Stimulated activated CD4-positive, alpha-beta T cell treated with anti-CD3 and anti-CD28 coated beads, Interleukin-1b, Interleukin-23, amount 100 ng/mL, for 24 hours (primary cell): ENCODE measurements at regions not wholly inside any gene's neighbourhood (a gene's known extent, or its start where the extent isn't known, plus 50 kb on each side); places are given as distances from the start of the nearest gene placed in this dataset.

ENCODE experiments used
- DNase-seq, 4 experiments: peaks; one replicate each; pipeline ENCODE4 v3.0.0-alpha.2; 2020; ENCODE audit warnings: low read depth in 4 of 4, low spot score in 1 of 4

DNA sequence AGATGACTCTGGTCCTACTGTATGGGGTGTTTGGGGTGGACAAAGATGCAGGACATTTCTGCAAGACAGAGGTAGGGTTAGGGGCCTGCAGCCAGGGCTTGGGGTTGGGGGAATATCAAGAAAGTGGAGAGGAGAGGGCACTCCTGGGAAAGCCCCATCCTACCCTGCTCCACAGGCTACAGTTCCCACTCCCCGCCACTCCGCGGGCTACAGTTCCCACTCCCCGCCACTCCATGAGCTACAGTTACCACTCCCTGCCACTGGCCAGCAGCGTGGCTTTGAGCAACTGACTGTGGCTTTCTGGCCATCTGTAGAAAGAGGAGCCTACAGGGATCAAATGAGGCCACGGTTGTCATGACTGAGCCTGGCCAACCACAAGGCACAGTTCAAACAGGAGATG is 93.8 kb upstream of the GRIK3 start:
- no peak for DNase-seq

- DNase-seq, result no peak
Observed at GRCh38 chr1:37130221-37130948, 96.1 kb upstream of the GRIK3 start.

GRCh38 chr1:37131281-37131680 is 97.0 kb upstream of the GRIK3 start:
- DNase-seq, result no peak

DNA sequence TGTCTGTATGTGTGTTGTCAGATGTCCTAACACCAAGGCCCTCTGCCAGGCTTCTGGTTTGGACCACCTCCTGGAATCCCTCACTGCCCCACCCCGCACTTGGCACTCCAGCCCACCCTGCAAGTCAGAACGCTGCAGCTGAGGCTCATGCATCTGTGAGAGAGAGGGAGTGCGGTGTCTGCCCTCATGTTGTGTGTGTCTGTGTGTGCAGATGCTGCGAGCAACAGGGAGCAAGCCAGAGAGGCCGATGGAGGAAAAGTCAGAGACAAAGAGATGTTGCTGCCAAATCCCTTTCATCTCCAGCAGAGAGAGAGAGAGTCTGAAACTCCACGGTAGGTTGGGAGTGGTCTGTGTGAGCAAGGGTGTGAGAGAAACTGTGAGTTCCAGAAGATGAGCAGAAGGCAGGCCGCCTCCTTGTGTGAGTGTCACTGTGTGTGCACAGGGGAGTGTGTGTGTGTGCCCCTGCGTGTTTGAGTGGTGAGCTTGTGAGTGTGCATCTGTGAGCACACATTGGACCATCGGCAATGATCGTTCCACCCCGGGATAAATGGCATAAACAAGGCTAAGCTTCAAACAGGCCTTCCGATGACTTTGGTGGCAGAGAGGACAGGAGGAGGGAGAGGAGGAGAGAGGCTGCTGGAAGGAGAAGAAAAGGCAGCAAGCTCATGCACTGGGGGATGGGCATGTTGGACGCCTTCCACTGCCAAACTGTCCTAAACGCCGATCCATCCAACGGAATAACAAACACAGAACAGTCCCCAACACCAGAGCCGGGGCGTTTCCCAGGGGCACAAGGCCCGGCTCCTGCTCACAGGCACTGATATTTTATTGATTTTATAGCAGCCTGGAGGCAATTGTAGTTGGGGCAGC is 99.2 kb upstream of the GRIK3 start:
- no peak for DNase-seq

DNA sequence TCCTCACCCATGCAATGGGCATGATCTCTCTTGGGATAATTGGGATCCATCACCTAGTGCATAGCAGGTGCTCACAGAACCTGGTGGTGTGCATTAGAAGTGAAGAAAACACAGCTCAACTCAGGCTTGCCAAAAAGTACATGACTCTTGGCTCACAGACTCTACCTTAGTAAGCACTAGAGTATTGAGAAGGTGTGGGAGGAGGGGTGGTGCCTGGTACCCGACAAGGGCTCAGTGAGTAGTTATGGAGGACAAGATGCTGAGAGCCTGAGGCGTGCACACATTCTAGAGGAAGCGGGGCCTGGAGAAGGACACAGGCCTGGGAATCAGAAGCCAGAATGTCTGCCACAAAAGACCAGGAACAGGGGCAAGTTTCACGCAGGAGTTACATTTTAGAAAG is 100.3 kb upstream of the GRIK3 start:
- no peak for DNase-seq

DNA sequence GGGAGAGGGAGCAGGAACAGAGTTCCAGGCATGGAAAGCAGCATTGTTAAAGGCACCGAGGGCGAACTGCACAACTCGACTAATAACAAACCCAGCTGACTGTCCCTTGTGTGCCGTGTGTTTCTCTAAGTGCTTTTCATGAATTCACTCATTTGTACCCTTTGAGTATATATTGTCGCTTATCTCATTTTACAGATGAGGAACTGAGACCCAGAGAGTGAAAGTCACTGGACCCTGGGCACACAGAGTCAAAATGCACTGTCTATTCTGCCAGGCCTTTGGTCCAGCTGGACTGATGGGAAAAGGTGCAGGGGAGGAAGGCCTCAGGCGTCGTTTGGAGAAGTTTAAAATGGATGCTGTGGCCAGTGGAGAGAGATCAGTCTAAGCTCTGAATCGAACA is 100.7 kb upstream of the GRIK3 start:
- no peak for DNase-seq

DNA sequence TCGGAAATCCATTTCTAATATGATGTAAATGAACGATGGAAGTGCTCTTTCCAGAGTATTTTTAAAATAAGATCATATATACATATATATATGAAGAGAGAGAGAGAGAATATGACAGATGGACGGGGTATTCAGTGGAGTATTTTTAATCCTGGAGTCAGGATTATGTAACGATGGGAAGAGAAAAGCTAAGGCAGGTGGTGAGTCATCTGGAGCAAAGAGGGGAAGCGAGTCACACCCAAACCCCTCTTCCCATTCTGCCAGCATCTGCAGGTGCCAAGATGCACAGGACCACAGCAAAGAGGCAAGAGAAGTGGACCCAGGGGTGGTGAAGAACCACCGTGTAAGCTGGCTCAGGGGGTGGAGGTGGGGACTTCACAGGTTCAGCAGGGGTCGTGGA is 102.7 kb upstream of the GRIK3 start:
- no peak for DNase-seq

- no peak for DNase-seq
Observed at GRCh38 chr1:37137601-37138000, 103.3 kb upstream of the GRIK3 start.

DNA sequence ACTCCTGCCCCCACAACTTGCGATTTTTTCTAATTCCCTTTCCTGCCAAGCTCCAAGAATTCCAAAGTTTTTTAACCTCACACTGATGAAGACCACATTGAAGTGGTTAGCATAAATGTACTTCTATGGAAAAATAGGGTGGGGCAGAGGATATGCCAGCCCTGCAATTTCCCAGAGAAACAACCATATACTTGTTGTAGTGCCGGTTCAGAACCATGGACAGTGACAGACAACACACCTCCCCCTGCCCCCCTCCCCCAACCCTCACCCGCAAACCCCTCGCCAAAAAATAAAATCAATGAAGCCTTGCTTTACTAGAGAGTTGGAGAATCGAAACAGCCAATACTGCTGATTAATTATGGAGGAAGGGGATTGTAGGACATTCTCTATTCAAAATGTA is 109.5 kb upstream of the GRIK3 start:
- no peak for DNase-seq

- no peak for DNase-seq
Observed at GRCh38 chr1:37146071-37146470, 111.8 kb upstream of the GRIK3 start.

DNA sequence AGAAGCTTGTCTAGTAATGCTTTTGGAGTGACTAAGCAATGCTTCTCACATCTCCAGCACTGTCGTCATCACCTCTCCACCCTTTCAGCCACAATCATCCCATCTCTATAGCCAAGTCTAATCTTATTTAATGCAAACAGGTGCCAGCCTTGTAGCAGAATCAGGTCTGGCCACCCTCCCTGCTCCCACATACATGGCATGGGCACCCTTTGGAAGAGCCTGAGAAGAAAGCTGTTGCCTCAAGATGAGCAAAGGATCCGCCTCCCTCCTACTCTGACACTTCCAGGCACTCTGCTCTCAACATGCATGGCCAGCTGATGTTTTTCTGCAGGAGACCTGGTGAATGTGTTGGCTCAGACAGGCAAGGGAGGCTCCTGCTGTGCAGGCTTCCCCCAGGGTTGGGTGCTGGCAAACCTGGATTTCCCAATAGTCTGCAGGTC is 113.1 kb upstream of the GRIK3 start:
- no peak for DNase-seq

DNA sequence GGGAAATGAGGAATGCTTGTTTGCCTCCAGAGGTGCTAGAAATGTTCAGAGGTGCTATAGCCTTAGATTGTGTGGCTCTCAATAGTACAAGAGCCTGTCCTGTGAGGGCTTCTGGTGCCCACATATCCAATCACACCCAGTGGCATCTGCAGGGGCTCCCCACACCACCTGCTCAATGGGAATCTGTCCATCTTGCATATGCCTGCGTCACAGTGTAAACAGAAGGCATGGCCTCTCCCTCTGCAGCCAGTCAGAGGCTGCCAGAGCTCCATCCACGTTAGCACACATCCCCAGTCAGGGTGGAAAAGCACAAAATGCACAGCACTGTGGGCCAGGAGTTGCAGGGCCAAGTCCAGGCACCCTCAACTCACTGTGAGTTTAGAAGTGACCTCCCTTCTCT is 113.6 kb upstream of the GRIK3 start:
- no peak for DNase-seq

GRCh38 chr1:37148663-37149062 is 114.3 kb upstream of the GRIK3 start:
- no peak for DNase-seq

DNA sequence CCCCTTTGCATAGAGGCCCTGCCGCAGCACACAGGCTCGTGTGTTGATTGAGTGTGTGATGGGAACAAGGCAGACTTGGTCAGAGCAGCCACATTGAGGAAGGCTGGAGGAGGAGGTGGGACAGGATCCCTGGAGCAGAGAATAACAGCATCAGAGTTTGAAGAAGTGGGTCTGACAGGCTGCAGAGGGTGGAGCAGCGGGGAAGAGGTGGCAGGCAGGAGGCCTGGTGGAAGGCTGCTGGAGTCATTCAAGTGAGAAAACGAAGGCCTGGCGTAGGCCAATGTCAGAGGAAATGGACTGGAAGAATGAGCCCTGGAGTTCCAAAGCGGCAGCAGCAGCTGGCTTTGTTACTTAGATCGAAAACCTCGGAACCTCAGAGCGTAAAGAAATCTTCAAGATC is 115.0 kb upstream of the GRIK3 start:
- no peak for DNase-seq

DNA sequence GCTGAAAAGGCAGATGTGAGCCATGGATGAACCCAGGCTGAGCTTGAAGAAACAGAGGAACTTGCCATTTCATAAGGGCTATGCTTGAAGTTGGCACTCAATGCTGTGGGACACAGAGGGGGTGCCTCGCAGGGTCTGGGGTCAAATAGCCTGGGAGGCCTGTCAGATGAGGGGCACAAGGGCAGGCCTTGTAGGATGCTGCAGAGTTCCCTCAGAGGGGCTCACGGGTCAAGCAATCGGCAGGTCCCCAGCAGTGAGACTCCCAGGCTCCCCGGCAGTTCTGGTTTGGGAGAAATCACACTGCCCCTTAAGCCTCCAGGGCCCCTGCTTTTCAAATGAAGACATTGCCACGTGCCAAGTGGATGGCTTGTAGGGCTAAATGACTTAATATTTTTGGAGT is 116.7 kb upstream of the GRIK3 start:
- no peak for DNase-seq

- DNase-seq, result no peak
Observed at GRCh38 chr1:37151789-37152188, 117.5 kb upstream of the GRIK3 start.

DNA sequence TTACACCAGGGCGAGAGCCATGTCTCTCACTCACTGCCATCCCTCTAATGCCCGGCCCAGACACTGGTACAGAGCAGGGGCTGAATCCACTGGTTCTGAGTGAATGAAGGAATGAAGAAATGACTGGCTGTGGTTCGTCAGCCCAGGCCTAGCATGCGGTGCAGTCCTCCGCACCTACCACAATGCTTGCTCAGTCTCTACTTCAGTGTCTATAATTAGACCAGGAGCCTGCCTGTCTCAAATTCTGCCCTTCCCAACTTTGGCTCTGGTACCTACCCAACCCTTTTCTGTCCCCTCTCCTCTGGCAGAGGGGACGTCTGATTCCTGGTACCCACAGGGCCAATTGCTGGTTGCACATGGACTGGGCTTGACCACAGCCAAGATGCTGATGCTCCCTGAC is 118.2 kb upstream of the GRIK3 start:
- DNase-seq, result no peak

DNA sequence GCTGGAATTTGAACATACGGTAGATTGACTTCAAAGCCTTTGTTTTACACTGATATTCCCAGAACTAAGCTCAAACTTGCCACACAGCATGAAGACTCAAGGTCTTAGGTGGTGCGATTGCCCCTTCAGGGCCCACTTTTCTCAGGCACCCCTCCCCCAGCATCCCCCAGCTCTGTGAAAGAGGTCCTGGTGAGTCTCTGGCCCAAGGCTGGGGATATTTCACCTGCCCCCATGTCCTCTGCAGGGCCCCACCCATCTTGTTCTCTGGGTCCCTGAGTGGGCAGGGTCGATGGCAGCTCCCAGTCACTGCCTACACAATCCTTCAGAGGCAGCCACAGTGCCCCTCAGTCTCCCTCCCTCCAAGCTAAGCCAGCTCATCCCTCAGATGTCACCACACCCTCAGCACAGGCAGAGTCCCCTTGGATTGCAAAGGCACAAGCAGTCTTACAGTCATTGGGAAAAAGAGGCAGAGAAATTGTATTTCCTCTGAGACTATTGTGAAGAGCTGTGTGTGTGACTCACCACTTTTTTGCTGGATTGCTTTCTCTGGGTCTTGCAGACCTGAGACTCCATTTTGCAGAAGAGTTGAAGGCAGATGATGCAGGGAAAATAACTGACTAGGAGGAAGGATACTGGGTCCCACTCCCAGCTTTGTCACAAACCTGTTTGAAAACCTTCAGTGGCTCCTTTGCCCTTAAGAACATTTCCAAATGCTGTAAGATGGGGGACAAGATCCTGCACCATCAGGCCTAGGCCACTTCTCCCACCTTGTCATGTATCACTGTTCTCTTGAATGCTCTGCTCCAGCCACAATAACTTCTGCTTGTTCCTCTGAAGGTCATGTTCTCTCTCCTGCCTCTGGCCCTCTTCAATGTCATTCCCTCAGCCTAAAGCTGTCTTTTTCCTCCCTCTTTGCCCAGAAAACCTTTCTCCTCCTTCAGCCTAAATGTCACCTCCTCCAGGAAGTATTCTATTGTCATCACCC is 119.1 kb upstream of the GRIK3 start:
- no peak for DNase-seq

- no peak for DNase-seq
Observed at GRCh38 chr1:37156646-37157045, 122.3 kb upstream of the GRIK3 start.

- DNase-seq, result no peak
Observed at GRCh38 chr1:37157634-37158033, 123.3 kb upstream of the GRIK3 start.

- DNase-seq, result no peak
Observed at GRCh38 chr1:37158113-37158749, 123.9 kb upstream of the GRIK3 start.
